Putamen (tissue), 1 donor: ENCODE measurements at regions not wholly inside any gene's neighbourhood (a gene's known extent, or its start where the extent isn't known, plus 50 kb on each side); places are given as distances from the start of the nearest gene placed in this dataset.

Experiments
- DNase-seq: peaks from one replicate; pipeline ENCODE4 v3.0.0-alpha.2; 2016; ENCODE audit warnings: low spot score

GRCh38 chr3:153072382-153072781, 89.6 kb upstream of the RAP2B start:
- no peak for DNase-seq

DNA sequence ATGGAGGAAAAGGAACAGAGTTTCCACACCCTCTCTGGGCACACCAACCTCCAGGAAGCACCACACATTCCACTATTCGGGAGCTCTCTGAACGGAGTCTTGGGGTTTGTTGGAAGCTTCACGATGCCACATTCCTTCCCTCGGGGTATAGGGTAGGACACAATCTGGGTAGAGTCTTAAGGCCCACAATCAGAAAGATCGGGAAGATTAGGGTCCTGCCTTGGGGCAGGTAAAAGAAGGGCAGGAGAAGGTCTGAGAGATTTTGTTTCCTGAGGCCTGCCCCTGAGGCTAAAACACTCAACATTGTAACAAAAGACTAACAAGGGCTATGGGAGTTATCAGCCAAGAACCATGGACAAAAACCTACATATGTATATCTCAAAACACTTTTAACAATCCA, 89.2 kb upstream of the RAP2B start:
- DNase-seq = no peak

DNA sequence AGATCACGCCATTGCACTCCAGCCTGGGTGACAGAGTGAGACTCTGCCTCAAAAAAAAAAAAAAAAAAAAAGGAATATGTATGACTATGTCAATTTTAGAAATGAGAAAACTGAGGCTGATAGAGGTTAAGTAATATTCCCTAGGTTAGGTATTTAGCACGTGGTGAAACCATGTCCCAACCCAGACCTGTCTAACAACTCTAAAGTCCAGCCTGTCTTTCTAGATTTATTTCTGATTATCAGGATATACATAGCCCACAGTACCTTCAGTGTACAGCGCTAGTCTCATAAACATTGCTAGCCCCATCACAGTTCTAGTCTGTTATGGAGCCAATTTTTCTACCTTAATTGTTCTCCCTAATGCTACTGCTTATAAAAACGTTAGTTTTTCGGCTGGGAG, 88.4 kb upstream of the RAP2B start:
- no peak for DNase-seq

- DNase-seq = no peak
Measured at GRCh38 chr3:153078826-153079225, 83.2 kb upstream of the RAP2B start.

DNA sequence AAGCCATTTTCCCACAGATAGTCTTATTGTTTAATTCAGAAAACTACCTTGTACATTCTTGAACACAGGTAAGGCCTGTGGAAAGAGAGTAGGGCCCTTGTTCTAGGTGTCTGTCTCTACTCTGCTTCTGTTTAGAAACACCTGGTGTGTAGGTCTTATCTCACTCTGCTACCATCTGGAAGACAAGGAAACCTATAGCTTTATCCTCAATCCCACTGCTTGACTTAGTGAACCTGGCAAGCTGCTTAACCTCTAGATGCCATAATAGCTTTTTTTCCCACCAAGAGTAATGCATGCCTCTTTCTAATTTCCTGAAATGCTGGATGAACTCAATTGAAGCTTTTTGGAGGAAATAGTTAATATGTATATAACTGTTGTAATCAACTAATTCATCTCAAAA, 82.6 kb upstream of the RAP2B start:
- DNase-seq = no peak

GRCh38 chr3:153080778-153081240, 81.2 kb upstream of the RAP2B start:
- DNase-seq = no peak

GRCh38 chr3:153084431-153084830, 77.6 kb upstream of the RAP2B start:
- DNase-seq = no peak

DNA sequence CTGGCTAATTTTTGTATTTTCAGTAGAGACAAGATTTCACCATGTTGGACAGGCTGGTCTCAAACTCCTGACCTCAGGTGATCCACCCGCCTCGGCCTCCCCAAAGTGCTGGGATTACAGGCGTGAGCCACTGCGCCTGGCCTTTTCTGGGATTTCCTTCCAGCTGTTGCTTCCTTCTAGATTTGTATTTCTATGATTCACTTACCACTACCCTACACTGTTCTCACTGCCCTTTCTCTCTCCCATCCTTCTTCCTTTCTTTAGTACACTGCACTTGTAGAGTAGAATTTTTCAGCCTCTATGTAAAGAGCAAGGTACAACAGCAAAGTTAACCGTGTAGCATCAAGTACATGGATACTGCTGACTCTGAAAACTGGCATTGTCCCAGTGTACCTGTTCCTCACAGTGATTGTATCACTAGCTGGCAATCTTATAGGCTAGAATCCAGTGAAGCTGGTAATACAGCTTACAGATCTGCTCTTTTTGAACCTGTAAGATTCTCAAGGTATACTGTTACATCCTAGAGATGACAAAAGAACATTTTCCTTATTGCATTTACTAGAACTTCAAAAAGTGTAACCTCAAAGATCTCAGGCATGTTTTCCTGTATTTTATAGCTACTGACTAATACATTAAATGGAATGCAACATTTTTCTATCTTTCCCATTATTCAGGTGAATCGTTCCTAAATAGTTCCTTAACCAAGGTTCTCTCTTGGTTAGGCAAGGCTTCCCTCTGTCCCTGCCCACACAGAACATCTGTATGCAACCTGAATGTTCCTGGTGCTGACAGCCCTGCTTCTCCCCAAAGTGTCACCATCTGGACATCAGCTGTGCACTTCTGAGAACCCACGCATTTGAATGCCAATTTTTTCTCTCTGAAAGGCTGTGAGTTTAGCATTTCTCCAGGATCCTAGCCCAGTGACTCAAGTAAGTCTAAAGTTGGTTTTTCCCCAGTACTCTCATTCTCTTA, 74.1 kb upstream of the RAP2B start:
- DNase-seq = no peak

- no peak for DNase-seq
Measured at GRCh38 chr3:153089620-153090019, 72.4 kb upstream of the RAP2B start.

GRCh38 chr3:153090973-153091372, 71.1 kb upstream of the RAP2B start:
- no peak for DNase-seq

DNA sequence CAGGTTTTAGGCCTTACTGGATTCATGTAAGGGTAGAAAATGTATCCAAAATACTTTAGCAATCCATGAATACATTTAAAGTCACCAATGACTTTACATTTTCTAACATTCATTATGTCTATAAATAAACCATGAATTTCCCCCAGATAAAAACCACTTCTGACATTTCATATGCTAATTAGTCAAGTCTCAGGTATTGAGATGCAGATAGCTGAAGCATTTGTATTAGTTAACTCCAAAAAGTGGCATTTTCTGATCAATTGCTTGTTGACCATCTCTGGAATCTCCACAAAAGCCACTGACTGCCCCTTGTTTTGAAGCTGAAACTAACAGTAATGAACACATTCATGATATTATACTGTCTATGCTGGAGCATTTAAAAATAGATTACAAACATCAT, 68.4 kb upstream of the RAP2B start:
- no peak for DNase-seq

DNA sequence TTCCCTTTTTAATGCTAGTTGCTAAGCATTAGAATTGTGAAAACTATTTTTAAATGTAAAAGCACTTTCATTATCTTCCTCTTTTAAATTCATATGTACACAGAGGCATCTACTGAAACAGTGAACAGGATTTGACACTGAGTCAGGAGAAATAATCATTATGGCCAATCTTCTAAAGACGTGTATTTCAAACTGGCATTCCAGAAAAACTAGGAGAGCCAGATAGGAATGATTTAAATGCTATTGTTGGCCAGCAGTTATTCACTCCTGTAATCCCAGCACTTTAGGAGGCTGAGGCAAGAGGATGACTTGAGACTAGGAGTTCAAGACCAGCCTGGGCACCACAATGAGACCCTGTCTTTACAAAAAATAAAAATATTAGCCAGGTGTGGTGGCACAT, 67.6 kb upstream of the RAP2B start:
- DNase-seq = no peak

GRCh38 chr3:153095441-153095840, 66.6 kb upstream of the RAP2B start:
- DNase-seq = no peak

GRCh38 chr3:153096731-153097131, 65.3 kb upstream of the RAP2B start:
- DNase-seq = no peak

GRCh38 chr3:153097213-153097612, 64.8 kb upstream of the RAP2B start:
- no peak for DNase-seq

- DNase-seq = no peak
Measured at GRCh38 chr3:153099131-153099530, 62.9 kb upstream of the RAP2B start.

- DNase-seq = no peak
Measured at GRCh38 chr3:153103406-153103945, 58.5 kb upstream of the RAP2B start.

DNA sequence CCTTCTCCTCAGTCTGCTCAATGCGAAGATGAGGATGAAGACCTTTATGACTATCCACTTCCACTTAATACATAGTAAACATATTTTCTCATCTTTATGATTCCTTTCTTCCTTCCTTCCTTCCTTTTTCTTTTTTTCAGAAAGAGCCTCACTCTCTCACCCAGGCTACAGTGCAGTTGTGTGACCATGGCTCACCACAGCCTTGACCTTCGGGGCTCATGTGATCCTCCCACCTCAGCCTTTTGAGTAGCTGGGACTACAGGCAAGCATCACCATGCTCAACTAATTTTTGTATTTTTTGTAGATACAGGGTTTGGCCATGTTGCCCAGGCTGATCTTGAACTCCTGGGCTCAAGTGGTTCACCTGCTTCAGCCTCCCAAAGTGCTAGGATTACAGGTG, 52.0 kb upstream of the RAP2B start:
- DNase-seq = no peak

- DNase-seq = no peak
Measured at GRCh38 chr3:153111016-153111415, 51.0 kb upstream of the RAP2B start.
